ENCODE measurements at regions not wholly inside any gene's neighbourhood (a gene's known extent, or its start where the extent isn't known, plus 50 kb on each side); places are given as distances from the start of the nearest gene placed in this dataset.
"Not testable (repeated sequence)": the region's sequence is repeated elsewhere in the genome, so short reads cannot be mapped to it uniquely, and the experiment has no call there.

- H3K9me3 Mint-ChIP-seq = peaks cover 9% of the 10 kb centered on the region
- intact Hi-C loops (cut with micrococcal nuclease) = no loop called here
- peaks cover 5% of the 10 kb centered on the region for H3K4me1 Mint-ChIP-seq (ENCODE audit: low read depth)
- no peak for DNase-seq (ENCODE audit: low spot score)
- H3K4me3 Mint-ChIP-seq = no peak overlapping the region
- no peak overlapping the region for H3K27ac Mint-ChIP-seq
- H3K27me3 Mint-ChIP-seq (ENCODE audit: insufficient read depth) = no peaks in the 10 kb centered on the region
- peaks cover 40% of the 10 kb centered on the region for H3K36me3 Mint-ChIP-seq (ENCODE audit: low read depth)
Observed at GRCh38 chr14:35174342-35174741, 52.0 kb downstream of the PRORP start.

- peaks cover 26% of the 10 kb centered on the region for H3K36me3 Mint-ChIP-seq (ENCODE audit: low read depth)
- intact Hi-C loops (cut with micrococcal nuclease) = no loop called here
- no peaks in the 10 kb centered on the region for H3K4me1 Mint-ChIP-seq (ENCODE audit: low read depth)
- H3K27me3 Mint-ChIP-seq (ENCODE audit: insufficient read depth) = no peaks in the 10 kb centered on the region
- DNase-seq (ENCODE audit: low spot score) = no peak
- H3K27ac Mint-ChIP-seq = no peak overlapping the region
- no peak overlapping the region for H3K4me3 Mint-ChIP-seq
- peaks cover 9% of the 10 kb centered on the region for H3K9me3 Mint-ChIP-seq
Observed at GRCh38 chr14:35180179-35180578, 57.8 kb downstream of the PRORP start.

GRCh38 chr14:35184891-35185290, 62.5 kb downstream of the PRORP start:
- peaks cover 15% of the 10 kb centered on the region for H3K36me3 Mint-ChIP-seq (ENCODE audit: low read depth)
- H3K9me3 Mint-ChIP-seq; H3K27ac Mint-ChIP-seq; DNase-seq (ENCODE audit: low spot score); H3K4me1 Mint-ChIP-seq (ENCODE audit: low read depth); intact Hi-C loops (cut with micrococcal nuclease); H3K27me3 Mint-ChIP-seq (ENCODE audit: insufficient read depth); H3K4me3 Mint-ChIP-seq: not testable (repeated sequence)

GRCh38 chr14:35189422-35189821, 67.1 kb downstream of the PRORP start:
- intact Hi-C loops (cut with micrococcal nuclease) = no loop called here
- Mint-ChIP-seq H3K9me3 (peaks cover 10% of the 10 kb centered on the region), H3K4me3 (no peak overlapping the region), H3K27ac (no peak overlapping the region), H3K4me1 (ENCODE audit: low read depth) (peaks cover 14% of the 10 kb centered on the region), H3K27me3 (ENCODE audit: insufficient read depth) (peaks cover 1% of the 10 kb centered on the region), H3K36me3 (ENCODE audit: low read depth) (peaks cover 31% of the 10 kb centered on the region)
- no peak for DNase-seq (ENCODE audit: low spot score)

GRCh38 chr14:35193161-35193560, 70.8 kb downstream of the PRORP start:
- H3K4me3 Mint-ChIP-seq = no peak overlapping the region

GRCh38 chr14:35194183-35194582, 71.8 kb downstream of the PRORP start:
- not testable (repeated sequence) for DNase-seq (ENCODE audit: low spot score)

More at GRCh38 chr14:35193161-35193560, 70.8 kb downstream of the PRORP start:
- intact Hi-C loops (cut with micrococcal nuclease) = no loop called here
- H3K9me3 Mint-ChIP-seq = peaks cover 10% of the 10 kb centered on the region
- H3K27me3 Mint-ChIP-seq (ENCODE audit: insufficient read depth) = no peaks in the 10 kb centered on the region
- H3K27ac Mint-ChIP-seq = no peak overlapping the region
- DNase-seq (ENCODE audit: low spot score) = no peak
- H3K36me3 Mint-ChIP-seq (ENCODE audit: low read depth) = peaks cover 26% of the 10 kb centered on the region
- H3K4me1 Mint-ChIP-seq (ENCODE audit: low read depth) = peaks cover 30% of the 10 kb centered on the region

GRCh38 chr14:35196571-35196970, 74.2 kb downstream of the PRORP start:
- Mint-ChIP-seq H3K9me3 (peaks cover 10% of the 10 kb centered on the region), H3K4me3 (no peak overlapping the region), H3K4me1 (ENCODE audit: low read depth) (peaks cover 34% of the 10 kb centered on the region), H3K27me3 (ENCODE audit: insufficient read depth) (no peaks in the 10 kb centered on the region), H3K36me3 (ENCODE audit: low read depth) (peaks cover 22% of the 10 kb centered on the region), H3K27ac (no peak overlapping the region)
- no peak for DNase-seq (ENCODE audit: low spot score)
- intact Hi-C loops (cut with micrococcal nuclease) = no loop called here

More at GRCh38 chr14:35194183-35194582, 71.8 kb downstream of the PRORP start:
- H3K9me3 Mint-ChIP-seq; H3K27me3 Mint-ChIP-seq (ENCODE audit: insufficient read depth); intact Hi-C loops (cut with micrococcal nuclease); H3K4me3 Mint-ChIP-seq; H3K27ac Mint-ChIP-seq: not testable (repeated sequence)
- peaks cover 26% of the 10 kb centered on the region for H3K36me3 Mint-ChIP-seq (ENCODE audit: low read depth)
- peaks cover 31% of the 10 kb centered on the region for H3K4me1 Mint-ChIP-seq (ENCODE audit: low read depth)

- DNase-seq (ENCODE audit: low spot score) = no peak
- Mint-ChIP-seq H3K27me3 (ENCODE audit: insufficient read depth) (no peaks in the 10 kb centered on the region), H3K9me3 (peaks cover 10% of the 10 kb centered on the region), H3K36me3 (ENCODE audit: low read depth) (peaks cover 18% of the 10 kb centered on the region), H3K4me3 (no peak overlapping the region), H3K4me1 (ENCODE audit: low read depth) (peaks cover 30% of the 10 kb centered on the region), H3K27ac (peak overlapping the region; percentile 12)
- intact Hi-C loops (cut with micrococcal nuclease) = no loop called here
Observed at GRCh38 chr14:35197015-35197414, 74.7 kb downstream of the PRORP start.

- H3K4me3 Mint-ChIP-seq = peak overlapping the region; percentile 52
- H3K27ac Mint-ChIP-seq = peak overlapping the region; percentile 75
- H3K36me3 Mint-ChIP-seq (ENCODE audit: low read depth) = peaks cover 7% of the 10 kb centered on the region
- no peaks in the 10 kb centered on the region for H3K9me3 Mint-ChIP-seq
- peaks cover 51% of the 10 kb centered on the region for H3K4me1 Mint-ChIP-seq (ENCODE audit: low read depth)
- H3K27me3 Mint-ChIP-seq (ENCODE audit: insufficient read depth) = no peaks in the 10 kb centered on the region
- DNase-seq (ENCODE audit: low spot score) = no peak
- intact Hi-C loops (cut with micrococcal nuclease) = loop anchor here (1.0 kb wide), 1 partner anchor 84 kb away; no protein-coding TSS in a partner anchor
Observed at GRCh38 chr14:35201066-35201465, 78.7 kb downstream of the PRORP start.

GRCh38 chr14:35202195-35202594, 79.8 kb downstream of the PRORP start:
- Mint-ChIP-seq H3K36me3 (ENCODE audit: low read depth) (peaks cover 7% of the 10 kb centered on the region), H3K9me3 (no peaks in the 10 kb centered on the region), H3K4me3 (peak overlapping the region; percentile 10), H3K27me3 (ENCODE audit: insufficient read depth) (no peaks in the 10 kb centered on the region), H3K27ac (peak overlapping the region; percentile 25), H3K4me1 (ENCODE audit: low read depth) (peaks cover 41% of the 10 kb centered on the region)
- intact Hi-C loops (cut with micrococcal nuclease) = no loop called here
- no peak for DNase-seq (ENCODE audit: low spot score)

- Mint-ChIP-seq H3K36me3 (ENCODE audit: low read depth) (peaks cover 11% of the 10 kb centered on the region), H3K27me3 (ENCODE audit: insufficient read depth) (no peaks in the 10 kb centered on the region), H3K4me1 (ENCODE audit: low read depth) (peaks cover 38% of the 10 kb centered on the region), H3K4me3 (no peak overlapping the region), H3K9me3 (no peaks in the 10 kb centered on the region), H3K27ac (peak overlapping the region; percentile 37)
- intact Hi-C loops (cut with micrococcal nuclease) = loop anchor here (2.0 kb wide), 1 partner anchor 17 kb away; no protein-coding TSS in a partner anchor
- no peak for DNase-seq (ENCODE audit: low spot score)
Observed at GRCh38 chr14:35205737-35206136, 83.4 kb downstream of the PRORP start.

- peaks cover 9% of the 10 kb centered on the region for H3K36me3 Mint-ChIP-seq (ENCODE audit: low read depth)
Observed at GRCh38 chr14:35211067-35211466, 81.1 kb upstream of the PSMA6 start.

GRCh38 chr14:35212471-35213142, 79.6 kb upstream of the PSMA6 start:
- H3K36me3 Mint-ChIP-seq (ENCODE audit: low read depth) = peaks cover 9% of the 10 kb centered on the region
- DNase-seq (ENCODE audit: low spot score) = no peak
- no peaks in the 10 kb centered on the region for H3K9me3 Mint-ChIP-seq
- no peak overlapping the region for H3K27ac Mint-ChIP-seq
- H3K4me3 Mint-ChIP-seq = no peak overlapping the region
- intact Hi-C loops (cut with micrococcal nuclease) = no loop called here
- peaks cover 32% of the 10 kb centered on the region for H3K4me1 Mint-ChIP-seq (ENCODE audit: low read depth)
- no peaks in the 10 kb centered on the region for H3K27me3 Mint-ChIP-seq (ENCODE audit: insufficient read depth)

More at GRCh38 chr14:35211067-35211466, 81.1 kb upstream of the PSMA6 start:
- Mint-ChIP-seq H3K27ac (no peak overlapping the region), H3K4me1 (ENCODE audit: low read depth) (peaks cover 32% of the 10 kb centered on the region), H3K4me3 (no peak overlapping the region), H3K27me3 (ENCODE audit: insufficient read depth) (no peaks in the 10 kb centered on the region), H3K9me3 (no peaks in the 10 kb centered on the region)
- intact Hi-C loops (cut with micrococcal nuclease) = no loop called here
- no peak for DNase-seq (ENCODE audit: low spot score)

All from activated T-helper 1 cell treated with anti-CD3 and anti-CD28 coated beads, Interleukin-12 subunit alpha, Interleukin-12 subunit beta, Interleukin-2, Interleukin-4 antibody, amounts not matched to agents 30 ng/mL and 10 ng/mL and 1 ng/mL, durations not matched to agents 14 hours and 24 hours and 36 hours (primary cell).